Activated CD4-positive, alpha-beta T cell treated with anti-CD3 and anti-CD28 coated beads, Interleukin-2, amount 50 U/mL, for 16 hours (primary cell): ENCODE measurements at regions not wholly inside any gene's neighbourhood (a gene's known extent, or its start where the extent isn't known, plus 50 kb on each side); places are given as distances from the start of the nearest gene placed in this dataset.
"Not testable (repeated sequence)": the region's sequence is repeated elsewhere in the genome, so short reads cannot be mapped to it uniquely, and the experiment has no call there.

Experiments
- DNase-seq: peaks from one replicate; pipeline ENCODE4 v3.0.0-alpha.2; 2020

DNA sequence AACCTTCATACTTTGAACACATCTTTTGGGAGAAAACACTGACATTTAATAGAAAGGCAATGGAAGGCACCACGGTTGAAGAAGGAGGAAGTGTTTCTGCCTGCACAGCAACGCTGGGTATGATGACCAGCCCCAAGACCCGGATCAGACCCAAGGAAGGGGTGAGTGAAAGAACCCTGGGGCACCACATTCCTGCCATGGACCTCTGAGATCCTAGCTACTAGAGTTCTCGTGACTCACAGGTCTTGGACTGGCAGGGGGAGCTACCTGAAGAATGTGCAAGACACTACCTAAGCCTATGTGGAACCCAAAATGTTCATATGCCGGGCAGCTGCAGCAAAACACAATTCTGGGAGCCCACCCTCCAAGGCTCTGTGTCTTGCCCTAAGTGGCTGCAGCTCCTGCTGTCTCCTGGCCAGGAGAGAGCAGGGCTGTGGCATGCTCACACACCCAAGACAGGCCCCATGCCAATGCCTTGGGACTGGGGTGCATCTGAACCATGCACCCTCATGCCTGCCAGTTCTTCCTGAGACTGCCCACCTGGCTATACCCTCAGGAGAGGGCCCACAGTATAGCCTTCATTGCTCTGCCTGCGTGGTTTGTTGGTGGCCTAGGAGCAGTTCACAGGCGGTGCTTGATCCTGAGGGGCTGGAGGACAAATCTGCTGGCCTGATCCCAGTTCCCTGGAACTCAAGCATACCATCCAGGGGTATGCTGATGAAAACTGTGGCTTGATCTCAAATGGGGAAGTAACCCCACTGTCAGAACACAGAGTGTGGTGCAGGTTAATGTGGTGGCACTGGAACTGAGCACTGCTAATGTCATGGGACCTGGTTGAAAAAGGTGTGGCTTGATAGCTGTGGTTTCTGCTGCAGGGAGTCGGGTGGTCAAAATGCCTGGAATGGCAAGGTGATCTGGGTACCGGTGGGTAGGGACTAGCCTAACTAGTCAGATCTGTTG is 353.3 kb upstream of the ARHGEF26 start:
- DNase-seq = no peak

- DNase-seq = peak; percentile 65
Measured at GRCh38 chr3:153768561-153769469, 352.4 kb upstream of the ARHGEF26 start.

GRCh38 chr3:153783106-153783505 is 338.1 kb upstream of the ARHGEF26 start:
- no peak for DNase-seq

DNA sequence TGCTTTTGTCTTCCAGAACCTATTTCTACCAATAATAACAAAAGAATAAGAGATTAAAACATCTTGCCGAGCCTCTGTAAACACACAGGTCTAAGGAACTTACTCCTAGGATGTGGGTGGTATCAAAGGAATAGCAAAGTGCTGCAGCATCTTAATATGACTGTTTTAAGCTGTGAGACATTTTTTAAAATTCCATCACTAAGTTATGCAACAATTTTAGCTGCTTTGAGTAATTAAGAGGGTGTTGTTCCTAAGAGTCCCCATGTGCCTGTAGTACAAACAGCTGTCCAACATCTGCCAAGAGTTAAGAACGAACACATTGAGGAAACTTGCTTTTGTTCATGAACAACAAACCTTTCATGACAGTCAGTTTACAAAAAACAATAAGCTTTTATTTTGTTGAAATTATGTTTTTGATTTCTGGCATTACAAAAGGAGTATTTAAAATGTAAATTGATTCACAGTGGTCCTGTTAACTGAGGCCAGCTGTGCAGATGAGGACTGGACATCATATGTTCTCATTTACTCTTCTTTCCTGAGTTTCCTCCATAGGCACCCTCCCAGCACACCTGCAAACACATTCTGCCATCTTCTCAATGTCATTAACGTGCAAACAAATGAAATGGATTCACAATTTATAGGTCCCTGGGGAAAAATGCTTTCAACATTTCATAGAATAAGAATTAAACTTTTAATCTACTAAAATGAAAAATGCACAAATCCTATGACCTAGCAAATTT is 337.3 kb upstream of the ARHGEF26 start:
- DNase-seq = no peak

GRCh38 chr3:153785901-153786300 is 335.3 kb upstream of the ARHGEF26 start:
- DNase-seq = no peak

DNA sequence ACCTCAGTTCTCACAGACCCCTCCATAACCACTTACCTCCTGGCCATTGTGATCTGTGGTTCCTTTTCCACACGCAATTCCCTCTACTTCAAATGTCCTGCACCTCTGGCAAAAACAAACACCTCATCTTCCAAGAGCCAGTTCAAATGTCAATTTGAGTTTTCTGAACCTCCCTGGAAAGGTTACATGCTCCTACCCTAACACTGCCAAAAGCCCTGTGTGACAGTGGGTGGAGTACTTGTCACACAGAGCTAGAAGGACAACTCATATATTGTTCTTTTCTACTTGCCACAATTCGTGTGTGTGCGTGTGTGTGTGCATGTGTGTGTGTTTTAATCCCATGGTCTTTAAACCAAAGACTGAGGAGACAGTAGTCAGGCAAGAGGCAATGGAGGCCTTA is 331.8 kb upstream of the ARHGEF26 start:
- no peak for DNase-seq

GRCh38 chr3:153797056-153797455 is 324.1 kb upstream of the ARHGEF26 start:
- DNase-seq = not testable (repeated sequence)

- no peak for DNase-seq
Measured at GRCh38 chr3:153809097-153809496, 312.1 kb upstream of the ARHGEF26 start.

- no peak for DNase-seq
Measured at GRCh38 chr3:153818338-153818737, 302.9 kb upstream of the ARHGEF26 start.

DNA sequence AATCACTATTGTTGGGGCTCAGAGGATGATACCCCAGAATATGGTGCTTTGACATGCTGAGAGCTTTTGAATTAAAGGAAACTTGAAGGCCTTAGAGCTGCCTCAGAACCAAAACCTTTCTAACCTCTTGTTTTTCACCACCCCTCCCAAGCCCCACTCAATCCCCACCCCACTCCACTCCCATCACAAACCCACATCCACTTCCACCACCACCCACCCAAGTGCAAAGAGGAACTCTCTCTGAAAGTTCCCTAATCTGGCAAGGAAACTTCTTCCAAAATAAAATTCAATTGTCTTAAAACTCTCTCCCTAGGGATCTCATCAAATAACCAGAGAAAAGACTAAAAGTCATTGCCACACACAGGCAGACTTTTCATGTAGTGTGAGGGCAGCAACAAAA is 301.2 kb upstream of the ARHGEF26 start:
- no peak for DNase-seq

DNA sequence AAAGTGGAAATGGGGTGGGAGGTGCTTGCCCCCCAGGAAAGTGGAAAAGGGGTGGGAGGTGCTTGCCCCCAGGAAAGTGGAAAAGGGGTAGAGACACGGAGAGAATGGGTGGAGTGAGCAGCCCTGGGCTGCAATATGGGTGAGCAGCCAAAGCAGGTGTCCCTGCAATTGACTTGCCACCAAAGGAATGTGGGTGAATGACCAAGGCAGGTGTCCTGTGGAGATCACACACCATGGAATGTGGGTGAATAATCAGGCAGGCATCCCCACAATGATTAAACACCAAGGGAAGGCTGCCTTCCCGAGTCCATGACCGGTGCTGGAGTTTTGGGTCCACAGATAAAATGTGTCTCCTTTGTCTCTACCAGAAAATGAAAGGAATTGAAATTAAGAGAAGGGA is 292.8 kb upstream of the ARHGEF26 start:
- DNase-seq = not testable (repeated sequence)

- DNase-seq = peak; percentile 19
Measured at GRCh38 chr3:153829606-153830170, 291.5 kb upstream of the ARHGEF26 start.

DNA sequence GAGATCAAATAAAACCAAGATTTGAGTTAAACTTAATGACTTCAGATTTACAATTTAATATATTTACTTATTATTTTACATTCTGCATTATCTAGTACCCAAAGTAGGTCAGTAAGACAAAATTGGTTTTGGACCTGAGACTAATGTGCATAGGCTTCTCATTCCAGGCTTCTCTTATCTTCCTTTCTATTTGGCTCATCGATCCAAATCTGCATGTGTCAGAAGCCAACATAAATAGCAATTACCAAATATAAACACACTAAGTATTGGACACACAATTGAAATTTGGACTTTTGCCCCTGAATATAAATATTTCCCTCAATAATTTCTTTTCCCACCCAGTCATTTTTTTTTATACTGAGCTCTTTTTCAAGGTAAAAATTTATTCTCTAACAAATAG is 290.6 kb upstream of the ARHGEF26 start:
- DNase-seq = no peak

GRCh38 chr3:153835540-153835939 is 285.6 kb upstream of the ARHGEF26 start:
- DNase-seq = no peak

GRCh38 chr3:153840487-153840886 is 280.7 kb upstream of the ARHGEF26 start:
- no peak for DNase-seq

GRCh38 chr3:153843994-153844393 is 277.2 kb upstream of the ARHGEF26 start:
- DNase-seq = no peak

- DNase-seq = no peak
Measured at GRCh38 chr3:153845311-153845710, 275.9 kb upstream of the ARHGEF26 start.

DNA sequence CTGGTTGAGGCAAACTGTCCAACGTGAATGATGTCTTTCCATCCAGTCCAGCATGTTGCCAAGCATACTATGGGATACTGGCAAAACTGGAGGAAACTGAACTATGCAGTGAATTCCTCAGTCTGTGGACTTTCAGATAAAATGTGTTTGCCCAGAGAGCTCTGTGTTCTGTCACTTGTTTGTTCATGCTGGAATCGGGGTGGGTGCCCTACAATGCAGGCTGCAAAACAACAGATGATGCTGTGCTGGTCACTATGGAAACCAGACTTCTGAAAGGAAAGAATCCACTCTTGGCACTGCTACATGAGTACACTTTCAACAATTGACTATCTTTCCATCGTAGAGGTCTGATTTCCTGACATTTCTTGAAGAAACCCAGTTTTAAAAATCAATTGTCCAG is 272.5 kb upstream of the ARHGEF26 start:
- DNase-seq = no peak

GRCh38 chr3:153852355-153852754 is 268.8 kb upstream of the ARHGEF26 start:
- no peak for DNase-seq

DNA sequence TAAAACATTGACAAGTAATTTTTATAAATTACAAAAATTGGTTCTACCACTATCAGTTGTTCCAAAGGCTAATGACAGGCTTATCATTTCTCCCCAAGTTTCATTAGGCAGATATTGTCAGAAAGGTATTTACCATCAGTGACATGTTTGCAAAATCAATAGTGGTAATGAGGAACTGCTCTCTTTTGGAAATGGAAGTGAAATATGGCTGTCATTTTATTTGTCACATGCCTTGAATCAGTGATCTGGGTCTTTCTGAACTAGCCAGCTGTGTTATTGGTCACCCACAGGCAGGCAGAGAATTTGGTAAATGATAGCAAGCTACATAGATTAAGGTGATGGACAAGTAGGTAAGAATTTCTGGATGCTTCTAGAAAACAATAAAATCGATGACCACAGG is 268.0 kb upstream of the ARHGEF26 start:
- no peak for DNase-seq

GRCh38 chr3:153855772-153856171 is 265.4 kb upstream of the ARHGEF26 start:
- no peak for DNase-seq

- DNase-seq = no peak
Measured at GRCh38 chr3:153856932-153857331, 264.3 kb upstream of the ARHGEF26 start.

DNA sequence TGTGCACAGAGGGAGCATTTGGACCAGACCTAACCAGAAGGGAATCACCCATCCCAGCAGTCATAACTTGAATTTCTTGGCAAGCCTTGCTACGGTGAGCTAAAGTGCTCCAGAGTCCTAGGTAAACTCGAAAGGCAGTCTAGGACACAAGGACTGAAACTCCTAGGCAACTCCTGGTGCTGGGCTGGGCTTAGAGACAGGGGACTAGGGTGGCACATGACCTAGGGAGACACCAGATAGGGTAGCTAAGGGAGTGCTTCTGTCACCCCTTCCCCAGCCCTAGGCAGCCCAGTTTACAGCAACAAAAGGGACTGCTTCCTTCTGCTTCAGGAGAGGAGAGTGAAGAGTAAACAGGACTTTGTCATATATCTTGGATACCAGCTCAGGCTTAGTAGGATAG is 256.4 kb upstream of the ARHGEF26 start:
- DNase-seq = no peak
